ENCODE measurements at regions not wholly inside any gene's neighbourhood (a gene's known extent, or its start where the extent isn't known, plus 50 kb on each side); places are given as distances from the start of the nearest gene placed in this dataset.

- TF ChIP-seq CTCF (IDR thresholded peaks at IDR 0.05; ENCODE audit: insufficient read depth, low read depth, low read length) (no peak), EZH2 (IDR thresholded peaks at IDR 0.05; ENCODE audit: insufficient read depth, low read length) (no peak)
Measured at GRCh38 chr1:170856455-170856854, 78.9 kb upstream of the MROH9 start.

All from astrocyte (in vitro differentiated cells and primary cell).